ENCODE measurements at regions not wholly inside any gene's neighbourhood (a gene's known extent, or its start where the extent isn't known, plus 50 kb on each side); places are given as distances from the start of the nearest gene placed in this dataset.

DNA sequence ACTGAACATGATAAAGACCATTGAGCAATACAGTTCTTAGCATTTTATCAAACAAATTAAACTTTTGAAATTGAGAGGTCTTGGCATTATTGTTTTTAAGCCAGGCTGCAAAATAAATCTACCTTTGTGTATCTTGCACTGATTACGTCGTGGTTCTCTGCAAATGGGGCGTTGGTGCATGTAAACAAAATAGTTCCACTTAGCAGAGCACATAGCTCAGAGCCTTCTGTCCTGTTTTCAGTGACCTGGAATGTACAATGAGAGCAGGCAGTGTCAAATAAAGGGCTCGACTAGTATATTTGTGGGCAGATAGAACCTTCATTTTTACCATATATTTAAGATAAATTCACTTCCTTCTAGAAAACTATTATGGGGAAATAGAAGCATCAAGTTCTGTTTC lies 333.9 kb upstream of the SMIM30 start:
- TF ChIP-seq, protein P1, sequence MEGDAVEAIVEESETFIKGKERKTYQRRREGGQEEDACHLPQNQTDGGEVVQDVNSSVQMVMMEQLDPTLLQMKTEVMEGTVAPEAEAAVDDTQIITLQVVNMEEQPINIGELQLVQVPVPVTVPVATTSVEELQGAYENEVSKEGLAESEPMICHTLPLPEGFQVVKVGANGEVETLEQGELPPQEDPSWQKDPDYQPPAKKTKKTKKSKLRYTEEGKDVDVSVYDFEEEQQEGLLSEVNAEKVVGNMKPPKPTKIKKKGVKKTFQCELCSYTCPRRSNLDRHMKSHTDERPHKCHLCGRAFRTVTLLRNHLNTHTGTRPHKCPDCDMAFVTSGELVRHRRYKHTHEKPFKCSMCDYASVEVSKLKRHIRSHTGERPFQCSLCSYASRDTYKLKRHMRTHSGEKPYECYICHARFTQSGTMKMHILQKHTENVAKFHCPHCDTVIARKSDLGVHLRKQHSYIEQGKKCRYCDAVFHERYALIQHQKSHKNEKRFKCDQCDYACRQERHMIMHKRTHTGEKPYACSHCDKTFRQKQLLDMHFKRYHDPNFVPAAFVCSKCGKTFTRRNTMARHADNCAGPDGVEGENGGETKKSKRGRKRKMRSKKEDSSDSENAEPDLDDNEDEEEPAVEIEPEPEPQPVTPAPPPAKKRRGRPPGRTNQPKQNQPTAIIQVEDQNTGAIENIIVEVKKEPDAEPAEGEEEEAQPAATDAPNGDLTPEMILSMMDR (IDR thresholded peaks at IDR 0.05), result no peak
- TF ChIP-seq POLR2A (IDR thresholded peaks at IDR 0.05), result no peak

Measured in uterus (tissue), 2 donors.